NCI-H2227 treated with DMSO at 0.1 percent for 48 hours (cell line): ENCODE measurements at regions not wholly inside any gene's neighbourhood (a gene's known extent, or its start where the extent isn't known, plus 50 kb on each side); places are given as distances from the start of the nearest gene placed in this dataset.

Experiments
- DNase-seq: peaks from one replicate; lab custom pipeline; 2025; lab: John Stamatoyannopoulos, UW

GRCh38 chr6:166751051-166751595 lies 124.1 kb upstream of the RPS6KA2 start:
- DNase-seq = no peak

- DNase-seq = no peak
Measured at GRCh38 chr6:166750108-166750793, 123.2 kb upstream of the RPS6KA2 start.

GRCh38 chr6:166749666-166750065 lies 122.6 kb upstream of the RPS6KA2 start:
- no peak for DNase-seq

GRCh38 chr6:166747644-166748595 lies 120.9 kb upstream of the RPS6KA2 start:
- DNase-seq = no peak

GRCh38 chr6:166745801-166746668 lies 119.0 kb upstream of the RPS6KA2 start:
- no peak for DNase-seq

- DNase-seq = no peak
Measured at GRCh38 chr6:166744223-166745134, 117.4 kb upstream of the RPS6KA2 start.

- DNase-seq = no peak
Measured at GRCh38 chr6:166743406-166744222, 116.6 kb upstream of the RPS6KA2 start.

- no peak for DNase-seq
Measured at GRCh38 chr6:166742981-166743380, 115.9 kb upstream of the RPS6KA2 start.

- no peak for DNase-seq
Measured at GRCh38 chr6:166739976-166740318, 112.9 kb upstream of the RPS6KA2 start.

GRCh38 chr6:166739117-166739975 lies 112.3 kb upstream of the RPS6KA2 start:
- no peak for DNase-seq

GRCh38 chr6:166738386-166739116 lies 111.5 kb upstream of the RPS6KA2 start:
- DNase-seq = no peak

- DNase-seq = peak; percentile 8
Measured at GRCh38 chr6:166737261-166737660, 110.2 kb upstream of the RPS6KA2 start.

- no peak for DNase-seq
Measured at GRCh38 chr6:166736634-166737033, 109.6 kb upstream of the RPS6KA2 start.

- DNase-seq = no peak
Measured at GRCh38 chr6:166733900-166734299, 106.8 kb upstream of the RPS6KA2 start.

- no peak for DNase-seq
Measured at GRCh38 chr6:166729658-166730057, 102.6 kb upstream of the RPS6KA2 start.

- no peak for DNase-seq
Measured at GRCh38 chr6:166728884-166729530, 102.0 kb upstream of the RPS6KA2 start.

- DNase-seq = no peak
Measured at GRCh38 chr6:166726201-166726600, 99.2 kb upstream of the RPS6KA2 start.

GRCh38 chr6:166725571-166725970 lies 98.5 kb upstream of the RPS6KA2 start:
- no peak for DNase-seq
